Stimulated activated CD4-positive, alpha-beta T cell treated with anti-CD3 and anti-CD28 coated beads, Interleukin-1b, Interleukin-23, amount 100 ng/mL, for 4 hours (primary cell): ENCODE measurements at regions not wholly inside any gene's neighbourhood (a gene's known extent, or its start where the extent isn't known, plus 50 kb on each side); places are given as distances from the start of the nearest gene placed in this dataset.

ENCODE experiments used
- DNase-seq, 2 donors: peaks; one replicate each; pipeline ENCODE4 v3.0.0-alpha.2; 2020; ENCODE audit warnings: low read depth in 2 of 2

GRCh38 chr7:118022546-118022945 lies 149.3 kb upstream of the CTTNBP2 start:
- DNase-seq: no peak

- no peak for DNase-seq
Observed at GRCh38 chr7:118026791-118027190, 153.6 kb upstream of the CTTNBP2 start.

- no peak for DNase-seq
Observed at GRCh38 chr7:118028226-118028625, 155.0 kb upstream of the CTTNBP2 start.

GRCh38 chr7:118029826-118030422 lies 154.0 kb upstream of the LSM8 start:
- DNase-seq: no peak

- no peak for DNase-seq
Observed at GRCh38 chr7:118033273-118033672, 150.7 kb upstream of the LSM8 start.

- DNase-seq: no peak
Observed at GRCh38 chr7:118039963-118040489, 143.9 kb upstream of the LSM8 start.

- no peak for DNase-seq
Observed at GRCh38 chr7:118040562-118040961, 143.4 kb upstream of the LSM8 start.

GRCh38 chr7:118041251-118041878 lies 142.6 kb upstream of the LSM8 start:
- DNase-seq: no peak

- DNase-seq: no peak
Observed at GRCh38 chr7:118045629-118046028, 138.3 kb upstream of the LSM8 start.

- no peak for DNase-seq
Observed at GRCh38 chr7:118046086-118046485, 137.9 kb upstream of the LSM8 start.

GRCh38 chr7:118046801-118047200 lies 137.2 kb upstream of the LSM8 start:
- no peak for DNase-seq

GRCh38 chr7:118052336-118052735 lies 131.6 kb upstream of the LSM8 start:
- DNase-seq: no peak

GRCh38 chr7:118053353-118053752 lies 130.6 kb upstream of the LSM8 start:
- no peak for DNase-seq

- no peak for DNase-seq
Observed at GRCh38 chr7:118054529-118054928, 129.4 kb upstream of the LSM8 start.

GRCh38 chr7:118055647-118056046 lies 128.3 kb upstream of the LSM8 start:
- no peak for DNase-seq

- no peak for DNase-seq
Observed at GRCh38 chr7:118057404-118057803, 126.6 kb upstream of the LSM8 start.

GRCh38 chr7:118059209-118059608 lies 124.8 kb upstream of the LSM8 start:
- DNase-seq: no peak

GRCh38 chr7:118060692-118061091 lies 123.3 kb upstream of the LSM8 start:
- no peak for DNase-seq

- no peak for DNase-seq
Observed at GRCh38 chr7:118061386-118061785, 122.6 kb upstream of the LSM8 start.

GRCh38 chr7:118072893-118073674 lies 110.9 kb upstream of the LSM8 start:
- no peak for DNase-seq

- DNase-seq: no peak
Observed at GRCh38 chr7:118075936-118076335, 108.0 kb upstream of the LSM8 start.

GRCh38 chr7:118076564-118076963 lies 107.4 kb upstream of the LSM8 start:
- DNase-seq: no peak

GRCh38 chr7:118078015-118078414 lies 105.9 kb upstream of the LSM8 start:
- no peak for DNase-seq
